Stimulated activated CD8-positive, alpha-beta memory T cell treated with anti-CD3 and anti-CD28 coated beads, Interleukin-4, amount 100 ng/mL, for 1 hour (primary cell): ENCODE measurements at regions not wholly inside any gene's neighbourhood (a gene's known extent, or its start where the extent isn't known, plus 50 kb on each side); places are given as distances from the start of the nearest gene placed in this dataset.
"Not testable (repeated sequence)": the region's sequence is repeated elsewhere in the genome, so short reads cannot be mapped to it uniquely, and the experiment has no call there.

ENCODE experiments used
- DNase-seq, 2 donors: peaks; one replicate each; pipeline ENCODE4 v3.0.0-alpha.2; 2020; ENCODE audit warnings: low read depth in 2 of 2, low spot score in 1 of 2

DNA sequence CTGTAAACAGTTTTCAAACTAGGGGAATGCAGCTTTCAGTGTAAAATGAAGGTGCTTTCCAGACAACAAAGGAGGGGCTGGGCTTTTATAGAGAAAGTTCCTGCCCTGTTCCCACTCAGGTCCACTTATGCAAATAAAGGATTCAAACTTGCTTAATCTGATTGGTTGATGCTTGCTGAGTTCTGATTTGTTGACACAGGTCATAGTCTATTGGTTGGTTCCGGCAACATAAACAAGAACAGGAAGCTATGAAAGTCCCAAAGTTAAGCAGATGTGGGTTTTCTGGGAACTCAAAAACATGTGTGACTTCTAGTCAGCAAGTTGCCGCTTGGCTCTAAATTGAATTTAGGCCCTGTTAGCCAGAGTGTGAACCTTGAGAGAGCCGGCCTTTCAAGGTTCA lies 194.2 kb upstream of the SVIL start:
- DNase-seq, result no peak

DNA sequence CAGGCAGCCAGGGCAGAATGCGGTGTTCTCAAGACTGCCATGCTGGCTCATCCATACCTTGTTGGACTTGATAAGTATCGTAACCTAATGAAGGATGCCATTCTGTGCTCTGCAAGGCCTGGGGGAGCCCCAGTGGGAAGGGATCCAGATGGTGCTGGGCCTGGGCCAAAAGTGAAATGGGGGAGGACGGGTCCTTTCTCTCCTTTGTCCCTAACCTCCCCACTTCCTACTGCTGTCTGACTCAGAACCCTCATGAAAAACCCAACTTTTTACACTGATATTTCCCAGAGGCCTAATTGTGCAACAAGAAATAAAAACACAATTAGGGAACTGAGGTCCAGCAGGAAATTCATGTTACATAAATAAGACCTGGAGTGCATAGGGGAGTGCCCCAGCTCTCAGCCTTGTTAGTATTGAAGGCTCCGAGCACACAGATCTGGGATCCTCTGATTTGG lies 193.7 kb upstream of the SVIL start:
- no peak for DNase-seq

DNA sequence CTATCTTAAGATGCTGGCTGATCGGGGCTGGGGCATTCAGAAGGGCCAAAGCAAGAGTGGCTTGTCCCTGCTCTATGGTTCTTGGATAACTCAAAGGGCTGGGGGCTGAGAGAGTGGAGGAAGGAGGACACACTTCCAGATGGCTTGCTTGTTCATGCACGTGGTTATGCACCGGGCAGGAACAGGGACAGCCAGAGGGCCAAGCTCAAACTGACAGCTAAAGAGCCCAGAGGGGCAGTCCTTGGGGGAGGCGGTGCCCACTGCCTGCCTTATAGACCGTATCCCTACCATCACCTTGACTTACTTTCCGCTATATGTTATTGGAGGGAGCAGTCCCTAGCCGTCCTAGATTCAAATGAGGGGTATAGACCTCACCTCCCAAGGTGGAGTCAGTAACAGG lies 192.7 kb upstream of the SVIL start:
- DNase-seq, result no peak

DNA sequence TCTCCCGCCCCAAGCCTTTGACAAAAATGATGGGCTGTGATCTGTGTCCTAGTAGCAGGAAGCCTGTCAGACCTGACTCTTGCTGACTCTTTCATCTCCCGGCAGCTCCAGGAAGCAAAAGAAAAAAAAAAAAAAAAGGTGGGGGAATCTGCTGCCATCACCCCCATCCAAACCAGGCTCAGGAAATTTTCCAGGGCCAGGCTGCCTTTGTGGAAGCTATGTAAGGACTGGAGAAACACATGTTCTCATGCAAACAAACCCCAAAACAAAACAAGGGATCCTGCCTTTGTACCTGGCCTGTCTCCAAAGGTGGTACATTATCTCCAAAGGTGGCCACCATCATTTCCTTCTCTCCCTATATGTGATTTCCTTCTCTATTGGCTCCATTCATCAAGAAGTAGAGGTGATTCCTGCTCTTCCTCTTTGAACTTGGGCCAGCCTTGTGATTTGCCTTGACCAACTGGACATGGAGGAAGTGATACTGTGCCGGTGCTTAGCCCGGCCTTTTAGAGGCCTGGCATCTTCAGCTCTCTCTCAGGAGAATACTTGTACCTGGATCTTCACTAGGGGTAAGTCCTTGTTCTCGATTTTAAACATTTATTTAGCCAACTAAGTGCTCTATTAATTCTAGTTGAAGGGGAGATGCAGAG lies 192.2 kb upstream of the SVIL start:
- DNase-seq, result no peak

DNA sequence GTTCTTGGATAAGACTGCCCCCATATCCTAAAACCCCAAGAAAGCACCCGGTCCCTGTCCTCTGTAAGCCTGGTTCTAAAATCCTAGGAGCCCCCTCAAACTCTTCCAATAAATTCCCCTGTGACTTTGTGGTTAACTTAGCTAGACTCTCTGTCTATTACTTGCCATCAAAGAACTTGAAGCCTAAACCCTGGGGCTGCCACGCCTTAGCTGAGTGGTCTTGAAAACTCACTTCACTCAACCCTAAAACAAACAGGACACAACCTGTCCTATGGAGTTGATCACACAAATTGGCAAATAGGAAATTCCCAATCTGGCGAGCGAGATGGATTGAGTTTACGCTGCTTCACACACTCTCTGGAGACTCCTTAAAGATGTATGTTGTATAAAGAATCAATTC lies 191.4 kb upstream of the SVIL start:
- no peak for DNase-seq

DNA sequence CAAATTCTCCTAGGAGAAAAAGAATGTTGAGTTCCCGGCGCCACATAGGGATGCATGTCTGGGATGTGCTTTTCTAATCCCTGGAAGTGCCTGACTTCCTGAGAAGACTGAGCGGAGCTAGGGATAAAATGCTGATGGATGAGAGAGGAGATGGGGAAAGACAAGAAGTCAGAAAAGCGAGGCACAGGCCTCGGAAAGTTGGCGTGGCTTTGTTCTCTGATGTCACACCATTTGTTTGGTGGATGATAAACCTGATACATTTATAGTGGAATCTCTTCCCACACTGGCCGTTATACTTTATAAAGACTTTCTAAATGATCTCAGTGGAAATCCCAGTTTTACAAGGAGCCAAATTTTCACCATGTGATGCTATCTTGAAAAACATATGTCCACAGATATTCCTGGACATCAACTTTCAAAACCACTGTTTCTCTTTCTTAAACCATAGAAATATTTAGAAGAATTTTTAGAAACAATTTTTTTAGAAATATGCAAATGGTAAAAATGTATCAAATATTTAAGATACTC lies 188.8 kb upstream of the SVIL start:
- no peak for DNase-seq

DNA sequence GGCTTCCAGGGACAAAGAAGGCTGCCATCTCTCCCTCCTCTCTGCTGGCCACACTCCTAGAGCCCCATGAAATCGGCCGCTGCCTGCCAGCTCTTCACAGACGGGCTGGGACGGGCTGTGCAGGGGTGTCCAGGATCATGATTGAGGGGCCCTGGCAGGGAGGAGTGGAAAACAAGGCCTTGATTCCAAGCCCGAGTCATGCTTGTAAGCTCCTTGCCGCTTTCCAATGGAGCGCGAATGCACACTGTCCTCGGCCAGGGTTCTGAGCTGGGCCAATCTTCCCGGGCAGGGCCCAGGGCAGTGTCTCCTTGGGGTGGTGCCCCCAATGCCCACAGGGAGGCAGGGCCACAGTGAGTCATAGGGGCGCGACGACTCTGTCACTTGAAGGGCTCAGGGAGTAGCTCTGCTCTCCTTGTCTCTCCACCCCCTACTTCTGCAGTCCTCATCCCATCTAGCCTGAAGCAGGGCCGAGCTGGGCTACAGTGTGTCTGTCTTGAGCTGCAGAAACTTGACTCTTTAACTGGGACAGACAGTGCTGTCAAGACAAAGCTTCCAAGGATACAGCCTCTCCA lies 186.2 kb upstream of the SVIL start:
- DNase-seq, result no peak

DNA sequence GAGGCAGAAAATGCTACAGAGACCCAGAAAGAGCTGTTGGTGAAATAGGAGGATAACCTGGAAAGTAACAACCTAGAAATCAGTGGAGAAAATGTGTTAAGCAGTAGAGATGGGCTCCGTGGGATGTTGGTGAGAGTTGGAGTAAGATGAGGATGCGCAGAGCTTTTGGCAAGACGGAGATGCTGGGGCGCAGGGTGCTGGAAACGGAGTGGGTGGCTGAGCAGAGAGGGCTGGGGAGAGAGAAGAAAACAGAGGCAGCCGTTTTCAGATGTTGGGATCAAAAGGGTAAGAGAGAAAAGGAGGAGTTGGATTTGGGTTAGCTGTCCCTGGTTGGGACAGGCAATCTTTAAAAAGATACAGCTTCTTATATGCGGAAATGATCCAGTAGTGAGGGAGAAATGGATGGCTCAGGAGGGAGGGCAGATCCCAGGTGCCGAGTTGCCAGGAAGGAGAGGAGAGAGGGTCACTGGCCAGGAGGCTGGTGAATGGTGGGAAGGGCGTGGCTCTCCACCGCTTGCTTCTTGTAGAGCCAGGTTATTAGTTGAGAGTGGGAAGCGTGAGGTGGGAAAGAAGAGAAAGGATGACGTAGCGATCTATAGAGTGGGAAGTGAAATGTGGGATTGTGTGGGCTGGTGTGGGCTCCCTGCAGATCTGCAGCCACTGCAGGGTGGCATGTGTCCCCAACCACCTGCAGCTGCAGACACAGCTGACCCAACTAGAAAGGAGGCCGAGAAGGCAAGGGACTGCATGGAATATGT lies 182.2 kb upstream of the SVIL start:
- DNase-seq, result no peak

DNA sequence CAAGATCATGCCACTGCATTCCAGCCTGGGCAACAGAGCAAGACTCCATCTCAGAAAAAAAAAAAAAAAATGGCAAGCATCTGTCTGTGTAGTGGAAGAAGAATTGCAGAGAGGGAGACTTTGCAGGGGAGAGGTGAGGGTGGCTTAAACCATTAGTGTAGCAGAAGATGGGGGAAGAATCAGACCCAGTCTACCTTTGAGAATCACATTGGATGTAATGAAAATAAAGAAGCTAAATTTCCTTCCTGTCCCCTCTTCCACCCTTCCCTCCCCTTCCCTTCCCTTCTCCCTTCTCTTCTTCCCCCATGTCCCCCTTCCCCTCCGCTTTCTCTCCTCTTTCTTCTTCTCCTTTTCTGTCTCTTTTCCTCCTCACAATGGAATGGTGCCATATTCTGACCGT lies 180.8 kb upstream of the SVIL start:
- no peak for DNase-seq

DNA sequence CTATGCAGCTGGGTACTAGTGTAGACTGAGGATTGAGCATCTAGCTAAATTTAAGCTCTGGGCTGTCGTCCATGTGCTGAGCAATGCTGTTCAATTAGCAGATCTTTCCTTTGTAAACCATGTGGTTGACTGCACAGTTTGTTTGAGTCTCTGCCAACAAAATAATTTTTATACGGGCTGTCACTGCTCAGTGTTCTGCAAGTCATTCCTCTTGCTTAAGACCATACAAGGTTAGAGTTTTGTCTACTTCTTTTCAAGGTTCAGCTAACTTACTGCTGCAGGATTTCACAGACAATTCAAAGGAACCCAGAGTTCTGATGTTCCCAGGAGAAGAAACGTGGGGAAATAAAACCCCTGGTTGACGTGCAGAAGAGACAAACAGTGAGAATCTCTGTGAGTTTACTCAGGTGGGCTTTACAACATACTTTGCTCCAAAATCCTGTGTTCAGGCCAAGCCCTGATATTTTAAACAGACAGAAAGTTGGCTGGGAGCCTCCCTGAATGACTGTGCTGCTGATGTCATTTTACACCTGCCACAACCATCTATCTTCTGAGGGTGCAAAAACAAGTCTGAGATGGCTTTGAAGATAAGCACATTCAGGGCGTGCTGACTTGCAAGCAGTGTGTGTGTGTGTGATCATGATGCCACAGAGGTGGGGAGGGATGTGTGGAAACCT lies 177.1 kb upstream of the SVIL start:
- DNase-seq, result no peak

DNA sequence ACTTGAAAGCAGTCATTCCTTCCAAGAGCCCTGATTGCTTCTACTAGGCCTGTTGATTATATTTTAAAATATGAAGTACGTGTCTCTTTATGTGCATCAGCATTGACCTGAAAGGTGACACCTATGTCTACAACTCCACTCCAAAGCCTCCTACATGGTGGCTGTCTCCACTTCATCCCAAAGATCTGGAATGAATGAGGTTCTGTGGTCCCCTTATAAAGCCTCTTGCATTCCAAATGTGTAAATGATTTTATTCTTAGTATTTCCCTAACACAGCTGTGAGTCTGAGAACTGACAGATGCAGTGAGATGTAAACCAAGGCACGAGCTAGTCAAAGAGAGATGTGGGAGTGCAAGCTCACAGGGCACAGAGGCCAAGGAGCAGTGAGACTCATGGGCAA lies 176.0 kb upstream of the SVIL start:
- DNase-seq, result no peak

DNA sequence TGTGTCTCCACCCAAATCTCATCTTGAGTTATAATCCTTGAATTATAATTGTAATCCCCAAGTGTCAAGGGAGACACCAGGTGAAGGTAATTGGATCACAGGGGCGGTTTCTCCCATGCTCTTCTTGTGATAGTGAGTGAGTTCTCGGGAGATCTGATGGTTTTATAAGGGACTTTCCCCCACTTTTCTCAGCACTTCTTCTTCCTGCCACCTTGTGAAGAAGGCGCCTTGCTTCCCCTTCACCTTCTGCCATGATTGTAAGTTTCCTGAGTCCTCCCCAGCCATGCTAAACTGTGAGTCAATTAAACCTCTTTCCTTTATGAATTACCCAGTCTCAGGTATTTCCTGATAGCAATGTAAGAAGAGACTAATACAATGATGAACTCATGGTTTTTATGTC lies 175.5 kb upstream of the SVIL start:
- not testable (repeated sequence) for DNase-seq

DNA sequence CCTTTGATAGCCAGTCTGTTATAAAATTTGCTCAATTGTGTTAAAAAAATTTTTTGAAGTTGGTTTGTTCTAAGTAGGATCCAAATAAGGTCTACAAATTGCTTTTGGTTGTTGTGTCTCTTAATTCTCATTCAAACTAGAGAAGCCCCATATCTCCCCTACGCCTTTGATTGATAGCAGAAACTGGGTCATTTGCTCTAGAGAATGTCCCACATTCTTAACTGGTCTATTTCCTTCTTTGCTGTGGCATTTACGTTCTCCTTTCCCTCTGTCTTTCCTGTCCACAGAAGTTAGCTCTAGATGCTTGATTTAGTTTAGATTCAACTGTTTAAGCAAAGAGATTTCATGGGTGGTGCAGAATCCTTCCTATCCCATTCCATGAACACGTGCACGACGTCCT lies 174.6 kb upstream of the SVIL start:
- DNase-seq, result no peak

DNA sequence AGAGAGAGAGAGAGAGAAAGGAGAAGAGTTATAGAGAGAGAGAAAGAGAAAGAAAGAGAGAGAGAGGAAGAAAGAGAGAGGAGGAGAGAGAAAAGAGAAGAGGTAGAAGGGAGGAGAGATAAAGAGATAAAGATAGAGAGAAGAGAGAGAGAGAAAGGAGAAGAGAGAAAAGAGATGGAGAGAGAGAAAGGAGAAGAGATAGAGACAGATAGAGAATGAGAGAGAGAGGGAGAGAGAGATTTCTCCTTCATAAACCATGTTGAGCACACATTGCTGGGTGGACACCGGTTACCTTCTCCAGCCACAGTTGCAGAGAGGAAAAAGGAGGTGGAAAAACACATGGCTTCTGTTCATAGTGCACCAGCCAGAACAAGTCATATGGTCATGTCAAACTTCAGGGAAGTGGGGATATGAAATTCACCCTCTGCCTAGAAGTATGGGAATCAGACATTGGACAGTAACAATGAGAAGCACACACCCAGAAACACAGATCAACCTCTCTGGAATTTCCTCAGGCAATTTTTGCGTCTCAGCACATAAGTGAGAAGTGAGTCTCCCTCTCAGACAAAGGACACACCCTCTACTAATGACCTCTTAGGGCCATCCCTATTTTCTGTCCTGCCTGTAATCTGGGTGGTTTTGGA lies 172.5 kb upstream of the SVIL start:
- DNase-seq, result no peak

DNA sequence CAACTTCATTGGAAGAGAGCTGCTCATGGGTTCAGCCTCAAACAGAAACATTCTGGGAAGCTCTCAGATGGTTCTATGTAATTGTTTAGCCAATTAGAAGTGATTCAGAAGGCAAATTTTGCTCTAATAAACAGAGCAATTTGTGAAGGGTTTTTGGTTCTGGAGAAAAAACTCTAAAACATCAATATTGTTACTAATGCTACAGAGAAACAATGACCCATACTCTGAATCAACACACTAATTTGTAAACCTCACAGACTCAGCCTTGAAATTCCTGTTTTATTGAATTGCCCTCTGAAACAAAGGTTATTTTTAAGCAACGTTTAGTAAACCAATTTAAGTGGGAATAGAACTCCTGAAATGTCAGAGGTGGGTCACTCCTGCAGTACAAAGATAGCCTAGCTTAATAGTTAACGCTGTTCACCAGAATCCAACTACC lies 171.6 kb upstream of the SVIL start:
- no peak for DNase-seq

DNA sequence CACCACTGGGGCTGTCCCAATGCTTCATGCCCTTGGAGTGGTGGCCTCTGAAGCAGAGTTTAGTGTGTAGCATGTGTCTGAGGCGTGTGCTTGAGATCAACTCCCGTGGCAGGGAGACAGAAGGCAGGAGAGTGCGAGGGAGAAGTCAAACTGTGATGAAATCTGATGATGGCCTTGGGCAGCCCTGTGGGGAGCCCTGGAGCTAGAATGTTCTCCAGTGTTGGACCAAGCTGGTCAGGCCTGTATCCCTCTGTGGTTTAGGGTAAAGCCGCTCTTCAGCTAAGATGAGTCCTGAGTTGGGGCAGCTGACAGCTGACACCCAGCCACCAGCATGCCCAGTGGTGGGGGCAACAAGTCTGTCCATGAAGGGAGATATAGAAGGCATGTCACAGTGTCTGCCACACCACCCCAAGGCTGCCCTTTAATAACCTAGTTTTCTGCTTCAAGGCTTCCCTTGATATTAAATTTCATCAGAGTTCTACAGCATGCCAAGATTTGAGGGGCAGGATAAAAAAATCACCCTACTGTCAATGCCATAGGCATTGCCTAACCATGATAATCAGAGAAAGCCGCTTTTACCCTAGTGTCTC lies 170.5 kb upstream of the SVIL start:
- no peak for DNase-seq

DNA sequence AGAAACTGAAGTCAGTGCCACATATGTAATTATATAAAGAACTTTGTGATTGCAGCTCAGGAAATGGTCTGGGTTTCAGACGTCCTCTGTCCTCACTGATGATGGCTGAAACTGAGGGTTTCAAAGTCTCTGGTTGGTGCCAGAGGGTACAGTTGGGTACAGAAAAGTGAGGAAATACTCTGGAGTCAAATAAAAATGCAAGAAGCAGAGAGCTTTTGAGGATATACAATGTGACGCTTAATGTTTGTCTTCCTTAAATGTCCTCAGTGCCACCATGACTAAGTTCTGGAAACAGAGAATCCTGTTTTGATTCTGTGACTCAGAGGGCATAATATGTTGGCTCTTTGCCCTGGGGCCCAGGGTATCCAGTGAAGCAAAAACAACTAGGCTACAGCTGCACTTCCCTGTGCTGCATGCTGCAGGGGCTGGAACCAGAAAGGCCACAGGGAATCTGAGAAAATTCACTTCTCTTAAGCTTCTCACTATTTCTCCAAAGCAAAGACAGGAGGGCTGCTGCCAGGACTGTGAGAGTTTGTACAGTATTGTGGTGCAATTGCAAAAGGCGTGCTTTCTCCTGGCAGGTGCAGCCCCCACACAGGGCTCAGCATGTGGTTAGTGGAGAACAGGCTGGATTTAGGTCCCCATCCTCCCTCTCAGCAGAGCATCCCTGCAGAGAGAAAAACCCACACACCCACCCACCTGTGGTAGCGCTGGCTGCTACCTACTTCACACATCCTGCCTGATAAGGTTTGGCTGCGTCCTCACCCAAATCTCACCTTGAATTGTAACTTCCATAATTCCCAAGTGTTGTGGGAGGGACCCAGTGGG lies 169.5 kb upstream of the SVIL start:
- no peak for DNase-seq

DNA sequence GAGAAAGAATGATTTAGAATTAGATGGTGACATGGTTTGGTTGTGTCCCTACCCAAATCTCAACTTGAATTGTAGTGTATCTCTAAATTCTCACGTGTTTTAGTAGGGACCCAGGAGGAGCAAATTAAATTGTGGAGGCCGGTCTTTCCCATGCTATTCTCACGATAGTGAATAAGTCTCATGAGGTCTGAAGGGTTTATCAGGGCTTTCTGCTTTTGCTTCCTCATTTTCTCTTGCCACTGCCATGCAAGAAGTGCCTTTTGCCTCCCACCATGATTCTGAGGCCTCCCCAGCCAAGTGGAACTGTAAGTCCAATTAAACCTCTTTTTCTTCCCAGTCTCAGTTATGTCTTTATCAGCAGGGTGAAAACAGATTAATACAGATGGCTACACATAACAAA lies 167.4 kb upstream of the SVIL start:
- DNase-seq, result no peak

DNA sequence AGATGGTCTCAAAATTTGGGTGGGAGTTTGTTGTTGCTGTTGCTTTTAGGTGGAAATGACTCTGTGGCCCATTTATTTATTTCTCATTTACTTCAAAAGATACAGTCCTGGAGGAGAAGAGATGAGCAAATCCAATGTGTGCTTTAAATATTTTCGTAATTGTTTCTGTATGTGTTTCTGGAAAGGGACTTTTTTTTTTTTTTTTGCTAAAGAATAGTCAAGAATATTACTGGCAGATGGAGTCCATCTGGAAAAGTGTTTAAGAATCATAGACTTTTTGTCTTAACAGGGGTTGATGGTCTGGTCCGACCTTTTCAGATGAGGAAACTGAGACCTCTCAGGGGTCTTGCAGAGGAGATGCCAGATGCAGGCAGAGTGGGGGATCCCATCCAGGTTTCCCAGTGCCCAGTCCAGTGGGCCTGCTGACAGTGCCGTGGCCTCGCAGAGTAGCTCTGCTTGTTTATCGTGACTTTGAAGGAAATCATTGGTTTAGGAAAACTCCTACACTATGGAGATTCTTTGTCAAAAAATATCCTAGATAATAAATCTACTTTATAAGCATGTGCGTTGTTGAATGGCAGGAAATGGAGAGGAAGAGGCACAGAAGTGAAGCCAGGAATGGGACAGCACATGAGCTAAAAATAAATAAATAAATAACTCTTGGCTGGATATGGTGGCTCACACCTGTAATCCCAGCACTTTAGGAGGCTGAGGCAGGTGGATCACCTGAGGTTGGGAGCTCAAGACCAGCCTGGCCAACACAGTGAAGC lies 164.3 kb upstream of the SVIL start:
- DNase-seq, result no peak
